NCI-H748 (cell line): ENCODE measurements at regions not wholly inside any gene's neighbourhood (a gene's known extent, or its start where the extent isn't known, plus 50 kb on each side); places are given as distances from the start of the nearest gene placed in this dataset.
A peak's percentile ranks its signal among the peaks of the same experiment; 100 is the strongest.

Source experiments
- DNase-seq: peaks from one replicate; lab custom pipeline; 2025; ENCODE audit not compliant: unreplicated experiment; lab: John Stamatoyannopoulos, UW

DNA sequence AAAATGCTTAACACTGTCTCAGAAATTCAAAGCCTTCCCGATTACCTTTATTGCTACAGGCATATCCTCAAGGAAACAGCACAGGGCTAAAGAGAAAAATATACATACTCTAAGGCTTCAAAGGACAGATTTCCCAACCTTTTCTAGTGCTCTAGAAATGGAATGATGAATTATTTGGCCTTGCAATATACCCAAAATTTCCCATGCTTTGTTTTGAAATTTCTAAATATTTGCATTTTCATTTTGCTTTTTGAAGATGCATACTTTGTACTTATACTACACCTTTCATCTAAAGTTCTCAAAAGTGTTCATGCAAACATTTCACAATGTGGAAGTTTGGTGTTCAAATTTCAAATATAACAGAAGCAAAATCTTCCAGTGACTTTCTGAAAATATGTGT, 312.7 kb upstream of the PDE4D start:
- no peak for DNase-seq

- DNase-seq = no peak
These were observed 311.5 kb upstream of the PDE4D start for GRCh38 chr5:60205071-60205470.

GRCh38 chr5:60196385-60197113, 303.0 kb upstream of the PDE4D start:
- no peak for DNase-seq

GRCh38 chr5:60195551-60195950, 302.0 kb upstream of the PDE4D start:
- no peak for DNase-seq

DNA sequence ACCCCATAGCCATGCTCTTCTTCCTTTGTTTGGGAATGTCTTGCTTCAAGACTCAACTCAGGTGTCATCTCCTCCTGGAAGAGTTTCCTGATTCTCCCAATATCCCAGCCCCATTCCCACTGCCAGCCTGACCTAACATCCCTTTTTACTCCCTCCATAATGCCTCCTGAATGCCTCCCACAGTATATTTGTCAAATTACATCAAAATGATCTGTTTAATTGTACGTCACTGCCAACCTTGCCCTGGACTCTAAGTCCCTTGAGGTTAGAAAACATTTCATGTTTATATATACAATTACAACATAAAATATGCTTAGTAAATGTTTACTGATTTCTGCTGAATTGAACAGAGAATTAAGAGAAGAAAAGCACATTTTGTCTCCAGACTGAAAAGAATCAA, 301.6 kb upstream of the PDE4D start:
- no peak for DNase-seq

DNA sequence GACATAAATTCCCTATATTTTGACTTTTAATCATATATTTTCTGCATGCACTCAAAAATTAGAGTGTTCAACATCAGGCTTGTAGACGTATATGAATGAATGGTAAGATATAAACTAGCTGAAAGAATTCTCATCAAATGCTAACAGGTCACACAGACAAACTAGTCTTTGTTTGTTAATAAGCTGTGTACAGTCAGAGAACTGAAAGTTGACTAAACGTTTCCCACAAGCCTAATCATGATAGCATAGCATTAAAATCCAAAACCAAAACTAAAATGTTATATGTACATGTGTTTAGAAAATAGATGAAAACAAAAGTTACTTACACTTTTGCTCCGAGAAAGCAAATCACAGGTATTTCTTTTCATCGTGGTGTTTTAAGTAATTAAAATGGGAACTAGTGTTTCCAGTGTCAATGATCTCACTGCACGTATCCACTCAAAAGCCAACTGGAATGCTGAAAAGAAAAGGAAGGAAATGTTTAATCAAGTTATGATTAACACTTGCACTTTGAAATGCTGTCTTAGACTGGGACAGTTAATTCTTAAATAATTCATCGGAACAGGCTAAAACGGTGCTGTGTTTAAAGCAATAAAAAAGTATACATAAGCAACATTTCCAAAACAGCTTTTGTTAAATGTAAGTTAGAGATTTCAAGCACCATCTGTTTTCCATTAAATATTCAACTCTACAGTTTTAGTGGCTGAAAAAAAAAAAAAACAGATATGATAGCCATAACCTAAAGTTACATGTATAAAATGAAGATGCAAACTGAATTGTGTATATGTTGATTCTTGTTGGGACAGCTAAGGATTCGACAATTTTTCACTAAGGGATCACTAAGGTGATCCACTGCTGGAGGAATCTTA, 291.9 kb upstream of the PDE4D start:
- no peak for DNase-seq

DNA sequence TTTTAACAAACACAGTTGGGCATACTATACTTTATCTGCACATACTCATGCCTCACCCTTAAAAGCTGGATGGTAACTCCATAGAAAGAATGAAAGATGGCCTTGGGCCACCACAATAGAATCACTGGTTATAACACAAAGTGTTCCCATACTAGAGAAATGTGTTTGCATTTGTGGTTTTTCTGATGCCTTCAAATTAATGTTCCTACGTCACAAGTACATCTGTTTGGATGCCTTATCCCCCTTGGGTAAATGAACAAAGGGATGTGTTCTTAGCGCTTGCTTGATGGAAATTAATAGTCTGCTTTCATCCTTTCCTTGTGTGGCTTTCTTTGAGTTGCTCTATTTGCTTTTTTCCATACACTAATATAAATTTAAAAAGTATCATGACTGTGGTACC, 291.1 kb upstream of the PDE4D start:
- no peak for DNase-seq

DNA sequence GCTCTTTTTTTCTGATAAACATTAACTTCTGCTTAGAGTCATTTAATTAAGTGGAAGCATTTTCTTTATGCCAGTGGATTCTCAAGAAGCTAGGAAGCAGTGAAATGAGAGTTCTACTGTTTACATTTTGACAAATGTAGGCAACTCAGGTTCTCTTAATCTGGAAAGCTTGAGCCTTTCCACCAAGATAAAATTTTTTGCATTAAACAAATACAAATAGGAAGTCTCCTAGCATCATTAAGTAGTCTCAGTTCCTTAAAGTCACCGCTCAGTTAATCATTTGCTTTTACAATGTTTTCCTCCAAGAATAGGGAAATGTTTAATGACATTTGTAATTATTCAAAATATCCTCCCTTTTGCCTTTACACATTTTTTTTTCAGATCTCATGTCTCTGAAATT, 290.4 kb upstream of the PDE4D start:
- DNase-seq = no peak

GRCh38 chr5:60178101-60178500, 284.6 kb upstream of the PDE4D start:
- DNase-seq = no peak

GRCh38 chr5:60177596-60177995, 284.1 kb upstream of the PDE4D start:
- DNase-seq = no peak

DNA sequence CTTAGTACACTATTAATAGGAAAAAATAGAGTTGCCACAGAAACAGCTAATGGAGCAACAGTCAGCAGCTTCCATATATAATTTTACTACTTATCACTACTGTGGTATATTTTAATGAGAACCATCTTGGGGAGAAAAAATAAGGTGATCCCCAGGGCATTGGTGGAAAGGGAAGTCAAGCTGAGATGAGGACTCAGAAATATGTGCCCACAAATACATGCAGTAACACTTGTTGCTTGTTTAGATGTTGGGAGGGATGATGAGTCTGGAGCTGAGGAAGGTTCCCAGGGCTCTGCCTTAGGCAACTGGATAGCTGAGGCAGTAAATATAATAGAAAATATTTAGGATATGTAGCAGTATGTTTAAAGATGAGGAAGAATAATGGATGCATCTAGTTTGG, 280.1 kb upstream of the PDE4D start:
- DNase-seq = no peak

- DNase-seq = no peak
These were observed 270.2 kb upstream of the PDE4D start for GRCh38 chr5:60163762-60164161.

- DNase-seq = peak; percentile 37
These were observed 268.9 kb upstream of the PDE4D start for GRCh38 chr5:60162441-60162840.

GRCh38 chr5:60161340-60161934, 267.9 kb upstream of the PDE4D start:
- peak; percentile 50 for DNase-seq

GRCh38 chr5:60149081-60149480, 255.6 kb upstream of the PDE4D start:
- DNase-seq = no peak

GRCh38 chr5:60148366-60148765, 254.8 kb upstream of the PDE4D start:
- no peak for DNase-seq

- no peak for DNase-seq
These were observed 254.3 kb upstream of the PDE4D start for GRCh38 chr5:60147791-60148190.

DNA sequence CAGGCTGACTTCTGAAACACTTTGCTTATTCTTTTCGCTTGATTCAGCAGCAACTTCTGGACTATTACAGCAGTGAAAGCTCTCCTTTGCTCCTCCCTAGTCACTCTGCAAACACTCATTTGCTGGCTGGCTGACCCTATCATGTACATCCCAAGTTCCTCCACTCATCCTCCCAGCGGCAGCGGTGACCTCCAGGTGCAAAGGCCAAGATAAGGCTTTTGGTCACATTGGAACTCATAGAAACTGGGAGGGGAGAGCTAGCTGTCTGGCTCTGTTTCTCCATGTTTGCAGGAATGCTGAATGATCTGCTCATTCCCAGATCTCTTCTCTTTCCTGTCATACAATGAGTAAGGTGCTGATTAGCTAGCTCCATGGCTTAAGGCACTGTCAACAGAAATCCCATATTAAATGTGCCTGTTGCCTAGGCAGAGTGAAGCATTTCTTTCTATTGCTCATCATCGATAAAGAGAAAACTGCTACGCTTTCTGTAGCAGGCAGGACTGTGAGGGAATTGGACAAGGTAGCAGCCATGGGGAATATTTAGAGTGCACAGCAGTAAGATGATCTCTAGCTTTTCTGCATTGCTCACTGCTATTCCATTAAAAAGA, 250.5 kb upstream of the PDE4D start:
- DNase-seq = no peak

GRCh38 chr5:60141119-60141518, 247.6 kb upstream of the PDE4D start:
- DNase-seq = no peak

DNA sequence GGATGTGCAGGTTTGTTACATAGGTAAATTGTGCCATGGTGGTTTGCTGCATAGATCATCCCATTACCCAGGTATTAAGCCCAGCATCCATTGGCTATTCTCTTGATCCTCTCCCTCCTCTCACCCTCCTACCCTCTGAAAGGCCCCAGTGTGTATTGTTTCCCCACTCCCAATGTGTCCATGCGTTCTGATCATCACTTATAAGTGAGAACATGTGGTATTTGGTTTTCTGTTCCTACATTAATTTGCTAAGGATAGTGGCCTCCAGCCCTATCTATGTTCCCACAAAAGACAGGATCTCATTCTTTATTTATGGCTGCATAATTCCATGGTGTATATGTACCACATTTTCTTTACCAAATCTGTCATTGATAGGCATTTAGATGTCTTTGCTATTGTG, 243.3 kb upstream of the PDE4D start:
- DNase-seq = no peak

- no peak for DNase-seq
These were observed 238.0 kb upstream of the PDE4D start for GRCh38 chr5:60131504-60131903.

DNA sequence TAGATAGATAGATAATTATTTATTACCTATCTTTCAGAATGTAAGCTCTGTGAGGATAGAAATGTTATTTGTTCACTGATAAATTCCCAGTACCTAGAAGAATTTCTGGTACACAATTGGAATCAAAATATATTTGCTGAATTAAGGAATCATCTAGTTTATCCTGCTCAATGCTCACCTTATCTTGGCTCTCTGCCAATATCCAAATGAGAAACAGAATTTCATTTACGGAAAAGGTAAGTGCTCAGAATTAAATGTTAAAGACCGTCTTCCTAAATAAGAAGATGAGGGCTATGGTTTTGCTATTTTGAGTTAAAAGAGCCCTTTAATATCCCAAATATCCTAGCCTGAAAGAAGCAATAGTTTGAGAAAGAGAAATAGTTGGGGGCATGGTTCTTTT, 232.1 kb upstream of the PDE4D start:
- peak; percentile 9 for DNase-seq
